OCI-LY3 (cell line): ENCODE measurements at regions not wholly inside any gene's neighbourhood (a gene's known extent, or its start where the extent isn't known, plus 50 kb on each side); places are given as distances from the start of the nearest gene placed in this dataset.

Source experiments
- CTCF ChIP-seq: fragments of 200-600, 300-600 bp; sonication (generic); IDR thresholded peaks from 2 replicates; pipeline ENCODE4 v1.5.1; 2014; ENCODE audit warnings: antibody characterized with exemption, low read length, low read depth
- EZH2phosphoT487 ChIP-seq: fragments of 200-600 bp; shearing (Covaris generic); IDR thresholded peaks from 2 replicates; pipeline ENCODE4 v1.6.1; 2018; ENCODE audit warnings: antibody characterized with exemption, mixed run types, low read depth

DNA sequence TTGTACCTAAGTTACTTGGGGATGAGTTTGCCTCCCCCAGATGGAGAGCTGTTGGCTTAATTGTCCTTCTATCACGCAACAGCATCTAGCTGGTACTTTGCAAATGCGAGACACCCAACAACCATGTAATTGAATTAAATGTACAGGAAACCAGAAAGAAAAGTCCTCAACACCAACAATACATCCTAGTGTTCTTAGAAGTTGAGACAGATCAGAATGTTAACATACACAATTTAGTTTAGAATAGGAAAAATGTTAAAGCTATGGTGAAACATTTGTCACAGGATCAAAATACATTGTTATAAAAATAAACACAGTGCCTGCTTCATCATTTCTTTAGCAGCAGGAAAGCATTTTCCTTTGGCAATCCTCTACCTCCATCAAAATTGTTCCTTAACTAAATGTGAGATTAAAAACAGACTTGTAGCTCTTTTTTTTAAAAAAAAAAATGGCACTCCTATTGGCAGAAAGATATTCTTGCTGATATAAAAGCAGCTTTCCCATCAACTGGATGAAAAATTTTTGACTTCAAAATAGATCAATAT lies 163.1 kb upstream of the MID1 start:
- TF ChIP-seq CTCF: no peak
- no peak for TF ChIP-seq EZH2phosphoT487
